WERI-Rb-1 (cell line): ENCODE measurements at regions not wholly inside any gene's neighbourhood (a gene's known extent, or its start where the extent isn't known, plus 50 kb on each side); places are given as distances from the start of the nearest gene placed in this dataset.

Experiments used
- DNase-seq: peaks from one replicate; pipeline ENCODE4 v3.0.0-alpha.2; 2020
- H3K27ac ChIP-seq: fragments of 250-450 bp; sonication (Bioruptor Pico); 2 replicates; pipeline ENCODE4 v1.5.1; 2020; ENCODE audit warnings: mild to moderate bottlenecking, moderate library complexity
- H3K27me3 ChIP-seq: fragments of 250-450 bp; sonication (Bioruptor Pico); 2 replicates; pipeline ENCODE4 v1.5.1; 2021; ENCODE audit warnings: mild to moderate bottlenecking, low read depth, moderate library complexity; ENCODE audit not compliant: insufficient read depth, severe bottlenecking
- H3K36me3 ChIP-seq: fragments of 250-450 bp; sonication (Bioruptor Pico); 2 replicates; pipeline ENCODE4 v1.5.1; 2020; ENCODE audit warnings: mild to moderate bottlenecking, moderate library complexity
- H3K4me3 ChIP-seq: 2 replicates; pipeline ENCODE4 v1.5.1; 2011; ENCODE audit warnings: low read depth, mild to moderate bottlenecking, control low read depth, low read length
- H3K9me3 ChIP-seq: fragments of 250-450 bp; sonication (Bioruptor Pico); 2 replicates; pipeline ENCODE4 v1.5.1; 2021; ENCODE audit warnings: mild to moderate bottlenecking, moderate library complexity; ENCODE audit not compliant: severe bottlenecking
- TF ChIP-seq, protein P1 (sequence below): IDR thresholded peaks from 2 replicates; pipeline ENCODE4 v1.5.1; 2011; ENCODE audit warnings: low read depth, mild to moderate bottlenecking, control low read depth, inconsistent platforms, low read length

DNA sequence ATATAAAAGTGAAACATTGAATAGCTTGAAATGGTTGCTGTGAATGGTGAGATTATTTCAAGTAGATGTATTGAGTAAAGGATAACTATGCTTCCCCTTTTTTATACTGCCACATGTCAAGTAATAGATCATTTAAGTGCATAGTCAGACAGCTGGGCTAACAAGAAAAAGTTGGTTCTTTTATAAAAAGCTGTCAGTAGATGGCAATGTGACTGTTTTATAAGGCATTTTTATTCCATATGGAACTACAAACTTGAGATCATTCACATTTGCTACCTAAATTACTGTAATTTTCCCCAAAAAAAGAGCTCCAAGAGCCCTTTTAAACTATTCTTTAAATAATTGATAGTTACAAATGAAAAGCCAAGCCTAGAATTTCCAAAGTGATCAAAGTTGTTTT lies 831.0 kb downstream of the C4orf33 start:
- TF ChIP-seq, protein P1, sequence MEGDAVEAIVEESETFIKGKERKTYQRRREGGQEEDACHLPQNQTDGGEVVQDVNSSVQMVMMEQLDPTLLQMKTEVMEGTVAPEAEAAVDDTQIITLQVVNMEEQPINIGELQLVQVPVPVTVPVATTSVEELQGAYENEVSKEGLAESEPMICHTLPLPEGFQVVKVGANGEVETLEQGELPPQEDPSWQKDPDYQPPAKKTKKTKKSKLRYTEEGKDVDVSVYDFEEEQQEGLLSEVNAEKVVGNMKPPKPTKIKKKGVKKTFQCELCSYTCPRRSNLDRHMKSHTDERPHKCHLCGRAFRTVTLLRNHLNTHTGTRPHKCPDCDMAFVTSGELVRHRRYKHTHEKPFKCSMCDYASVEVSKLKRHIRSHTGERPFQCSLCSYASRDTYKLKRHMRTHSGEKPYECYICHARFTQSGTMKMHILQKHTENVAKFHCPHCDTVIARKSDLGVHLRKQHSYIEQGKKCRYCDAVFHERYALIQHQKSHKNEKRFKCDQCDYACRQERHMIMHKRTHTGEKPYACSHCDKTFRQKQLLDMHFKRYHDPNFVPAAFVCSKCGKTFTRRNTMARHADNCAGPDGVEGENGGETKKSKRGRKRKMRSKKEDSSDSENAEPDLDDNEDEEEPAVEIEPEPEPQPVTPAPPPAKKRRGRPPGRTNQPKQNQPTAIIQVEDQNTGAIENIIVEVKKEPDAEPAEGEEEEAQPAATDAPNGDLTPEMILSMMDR: no peak
- Histone ChIP-seq H3K27ac (no peak overlapping the region), H3K4me3 (no peak overlapping the region), H3K27me3 (no peaks in the 10 kb centered on the region), H3K9me3 (no peaks in the 10 kb centered on the region), H3K36me3 (no peaks in the 10 kb centered on the region)
- no peak for DNase-seq

DNA sequence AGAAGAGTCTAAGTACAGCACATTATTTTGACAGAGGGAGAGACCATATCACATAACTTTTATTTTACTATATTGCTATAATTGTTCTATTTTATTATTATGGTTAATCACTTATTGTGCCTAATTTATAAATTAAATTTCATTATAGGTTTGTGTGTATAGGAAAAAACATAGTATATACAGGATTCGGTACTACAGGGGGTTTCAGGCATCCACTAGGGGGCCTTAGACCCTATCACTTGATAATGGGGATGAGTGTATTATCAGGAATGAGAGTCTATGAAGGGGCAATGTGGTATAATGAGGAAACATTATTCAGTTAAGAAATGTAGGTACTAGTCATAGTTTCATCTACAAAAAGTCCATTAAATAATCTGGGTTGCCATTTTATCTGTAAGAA lies 833.1 kb downstream of the C4orf33 start:
- H3K4me3 ChIP-seq: no peak overlapping the region
- TF ChIP-seq, protein P1: peak; percentile 48
- no peak overlapping the region for H3K27ac ChIP-seq
- H3K27me3 ChIP-seq: no peaks in the 10 kb centered on the region
- no peaks in the 10 kb centered on the region for H3K36me3 ChIP-seq
- no peaks in the 10 kb centered on the region for H3K9me3 ChIP-seq
- DNase-seq: peak; percentile 46

DNA sequence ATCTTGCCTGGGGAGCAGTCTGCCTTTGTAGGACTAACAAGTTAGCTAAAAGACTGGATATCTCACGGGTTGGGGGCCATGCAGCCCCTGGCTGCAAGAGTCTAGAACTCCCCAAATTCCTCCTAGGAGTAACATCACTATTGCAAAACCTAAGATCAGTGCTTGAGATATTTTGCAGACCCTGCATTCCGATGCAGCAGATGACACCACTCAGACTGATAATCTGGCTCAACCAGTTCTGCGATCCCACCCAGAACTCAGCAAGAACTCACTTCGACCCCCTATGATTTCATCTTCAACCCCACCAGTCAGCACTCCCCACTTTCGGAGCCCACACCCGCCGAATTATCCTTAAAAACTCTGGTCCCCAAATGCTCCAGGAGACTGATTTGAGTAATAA lies 834.0 kb downstream of the C4orf33 start:
- TF ChIP-seq, protein P1: no peak

DNA sequence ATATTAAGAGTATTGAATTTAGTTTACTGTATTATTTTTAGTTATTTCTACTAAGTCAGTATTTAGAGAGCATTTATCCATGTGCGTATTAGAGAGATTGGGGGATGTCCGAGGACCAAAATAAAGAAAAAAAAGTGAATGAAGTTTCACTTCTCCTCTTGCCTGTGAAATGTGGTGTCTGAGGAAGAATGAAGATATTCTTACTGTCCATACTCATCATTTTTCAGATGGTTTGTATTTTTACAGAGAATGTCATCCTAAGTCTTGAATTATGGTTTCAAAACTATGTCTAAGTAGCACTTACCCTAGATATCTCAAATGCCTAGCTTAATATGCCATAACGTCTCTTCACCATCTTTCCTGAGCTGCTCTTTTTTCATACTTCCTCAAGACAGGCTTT lies 854.3 kb downstream of the C4orf33 start:
- no peak overlapping the region for H3K27ac ChIP-seq
- no peaks in the 10 kb centered on the region for H3K27me3 ChIP-seq
- H3K4me3 ChIP-seq: no peak overlapping the region
- TF ChIP-seq, protein P1: no peak
- no peaks in the 10 kb centered on the region for H3K36me3 ChIP-seq
- no peak for DNase-seq
- H3K9me3 ChIP-seq: no peaks in the 10 kb centered on the region

More for the DNA sequence above, 834.0 kb downstream of the C4orf33 start:
- H3K27ac ChIP-seq: no peak overlapping the region
- H3K4me3 ChIP-seq: no peak overlapping the region
- no peaks in the 10 kb centered on the region for H3K9me3 ChIP-seq
- no peaks in the 10 kb centered on the region for H3K27me3 ChIP-seq
- H3K36me3 ChIP-seq: no peaks in the 10 kb centered on the region
- no peak for DNase-seq

DNA sequence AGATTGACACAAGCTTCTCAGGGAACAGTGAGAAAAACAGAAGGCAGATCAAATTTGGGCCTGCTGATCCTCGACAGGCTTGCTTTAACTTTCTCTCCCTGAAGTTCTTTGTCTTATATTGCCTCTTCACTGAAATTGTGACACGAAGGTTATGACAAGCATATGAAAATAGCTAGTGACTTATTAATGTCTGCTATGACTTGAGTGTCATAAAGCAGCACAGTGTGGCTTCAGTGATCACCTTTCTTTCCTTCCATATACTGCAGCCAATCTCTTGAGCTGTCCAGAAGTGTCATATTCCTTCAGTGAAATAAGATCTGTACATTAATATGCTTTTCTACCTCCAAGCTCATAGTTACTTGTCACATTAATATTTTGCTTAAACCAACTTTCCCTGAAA lies 870.2 kb downstream of the C4orf33 start:
- no peak overlapping the region for H3K27ac ChIP-seq
- TF ChIP-seq, protein P1: no peak
- peaks cover 3% of the 10 kb centered on the region for H3K9me3 ChIP-seq
- no peaks in the 10 kb centered on the region for H3K27me3 ChIP-seq
- no peak overlapping the region for H3K4me3 ChIP-seq
- DNase-seq: no peak
- no peaks in the 10 kb centered on the region for H3K36me3 ChIP-seq

DNA sequence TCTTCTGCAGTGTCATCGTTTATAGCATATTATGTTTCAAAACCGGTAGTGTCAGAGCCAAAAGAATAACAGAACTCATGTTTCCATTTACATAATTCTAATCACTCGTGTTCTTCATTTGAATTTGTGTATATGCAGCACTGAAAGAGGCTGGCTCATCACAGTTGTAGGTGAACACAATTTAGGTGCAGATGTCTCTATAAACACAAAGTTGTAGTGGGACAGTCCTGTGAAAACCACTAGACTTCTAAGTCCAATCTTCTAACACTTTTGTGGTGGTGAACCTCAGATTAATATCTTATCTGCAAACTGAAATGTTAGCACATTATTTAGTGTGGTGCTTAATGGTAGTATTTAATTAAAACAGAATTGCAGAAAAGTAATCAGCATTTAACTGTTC lies 872.4 kb downstream of the C4orf33 start:
- TF ChIP-seq, protein P1: no peak
- H3K27me3 ChIP-seq: no peaks in the 10 kb centered on the region
- no peak overlapping the region for H3K4me3 ChIP-seq
- no peak for DNase-seq
- no peaks in the 10 kb centered on the region for H3K36me3 ChIP-seq
- no peak overlapping the region for H3K27ac ChIP-seq
- peaks cover 3% of the 10 kb centered on the region for H3K9me3 ChIP-seq
